ENCODE measurements at regions not wholly inside any gene's neighbourhood (a gene's known extent, or its start where the extent isn't known, plus 50 kb on each side); places are given as distances from the start of the nearest gene placed in this dataset.

GRCh38 chr4:64883087-64883807 is 474.0 kb upstream of the TECRL start:
- H3K4me3 ChIP-seq (ENCODE audit: low read depth, low read length): no peak overlapping the region
- DNase-seq: no peak

GRCh38 chr4:64882311-64883086 is 473.2 kb upstream of the TECRL start:
- H3K4me3 ChIP-seq (ENCODE audit: low read depth, low read length): no peak overlapping the region
- no peak for TF ChIP-seq CTCF (IDR thresholded peaks at IDR 0.05; ENCODE audit: low read depth, low read length, missing control alignments)
- DNase-seq: no peak
- in situ Hi-C loops (cut with HindIII; ENCODE audit: low pct_ligation_motif_present, low sequenced_read_pairs): no loop called here
- H3K27ac ChIP-seq: no peak overlapping the region
- no peaks in the 10 kb centered on the region for H3K27me3 ChIP-seq (replicated peaks)
- no peaks in the 10 kb centered on the region for H3K36me3 ChIP-seq (replicated peaks)

More at GRCh38 chr4:64883087-64883807, 474.0 kb upstream of the TECRL start:
- Histone ChIP-seq H3K27ac (no peak overlapping the region), H3K36me3 (replicated peaks) (no peaks in the 10 kb centered on the region), H3K27me3 (replicated peaks) (no peaks in the 10 kb centered on the region)
- no peak for TF ChIP-seq CTCF (IDR thresholded peaks at IDR 0.05; ENCODE audit: low read depth, low read length, missing control alignments)
- in situ Hi-C loops (cut with HindIII; ENCODE audit: low pct_ligation_motif_present, low sequenced_read_pairs): no loop called here

DNA sequence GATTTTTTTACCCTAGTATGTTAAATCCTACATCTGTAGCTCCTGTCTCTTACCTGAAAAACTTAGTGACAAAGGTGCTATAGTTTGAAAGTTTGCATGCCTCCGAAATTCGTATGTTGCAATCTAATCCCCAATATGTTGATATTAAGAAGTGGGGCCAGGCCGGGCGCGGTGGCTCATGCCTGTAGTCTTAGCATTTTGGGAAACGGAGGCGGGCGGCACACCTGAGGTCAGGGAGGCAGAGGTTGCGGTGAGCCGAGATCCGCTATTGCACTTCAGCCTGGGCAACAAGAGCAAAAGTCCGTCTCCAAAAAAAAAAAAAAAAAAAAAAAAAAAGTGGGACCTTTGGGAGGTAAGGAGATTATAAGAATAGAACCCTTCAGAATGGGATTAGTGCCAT is 471.3 kb upstream of the TECRL start:
- no peak for TF ChIP-seq CTCF (IDR thresholded peaks at IDR 0.05; ENCODE audit: low read depth, low read length, missing control alignments)
- Histone ChIP-seq H3K4me3 (ENCODE audit: low read depth, low read length) (no peak overlapping the region), H3K36me3 (replicated peaks) (no peaks in the 10 kb centered on the region), H3K27me3 (replicated peaks) (no peaks in the 10 kb centered on the region), H3K27ac (no peak overlapping the region)
- in situ Hi-C loops (cut with HindIII; ENCODE audit: low pct_ligation_motif_present, low sequenced_read_pairs): no loop called here
- no peak for DNase-seq

GRCh38 chr4:64876021-64876420 is 466.8 kb upstream of the TECRL start:
- H3K36me3 ChIP-seq (replicated peaks): no peaks in the 10 kb centered on the region
- no peaks in the 10 kb centered on the region for H3K27me3 ChIP-seq (replicated peaks)
- in situ Hi-C loops (cut with HindIII; ENCODE audit: low pct_ligation_motif_present, low sequenced_read_pairs): no loop called here
- H3K27ac ChIP-seq: no peak overlapping the region
- no peak for TF ChIP-seq CTCF (IDR thresholded peaks at IDR 0.05; ENCODE audit: low read depth, low read length, missing control alignments)
- H3K4me3 ChIP-seq (ENCODE audit: low read depth, low read length): no peak overlapping the region
- DNase-seq: no peak

DNA sequence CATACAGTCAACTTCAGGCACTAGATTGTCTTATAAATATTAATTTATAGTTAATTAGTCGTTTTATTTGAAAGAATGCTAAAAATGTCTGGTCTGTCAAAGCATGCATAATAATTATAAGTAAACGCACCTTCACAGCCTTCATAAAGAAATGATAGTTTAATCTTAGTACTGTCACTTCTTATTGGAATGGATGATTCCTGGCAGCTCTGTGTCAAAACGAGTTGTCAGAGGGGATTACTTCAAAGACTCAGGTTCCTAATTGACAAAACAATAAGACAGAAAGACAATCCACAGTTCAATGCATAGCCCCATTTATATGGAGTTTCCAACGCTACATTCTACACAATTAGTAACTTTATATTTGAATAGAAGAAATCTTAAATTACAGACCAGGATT is 461.3 kb upstream of the TECRL start:
- no peak for DNase-seq
- H3K27me3 ChIP-seq (replicated peaks): no peaks in the 10 kb centered on the region
- H3K27ac ChIP-seq: no peak overlapping the region
- H3K4me3 ChIP-seq (ENCODE audit: low read depth, low read length): no peak overlapping the region
- TF ChIP-seq CTCF (IDR thresholded peaks at IDR 0.05; ENCODE audit: low read depth, low read length, missing control alignments): no peak
- H3K36me3 ChIP-seq (replicated peaks): no peaks in the 10 kb centered on the region
- in situ Hi-C loops (cut with HindIII; ENCODE audit: low pct_ligation_motif_present, low sequenced_read_pairs): no loop called here

Data from brain microvascular endothelial cell (primary cell).